Coronary artery (tissue), 2 donors: ENCODE measurements at regions not wholly inside any gene's neighbourhood (a gene's known extent, or its start where the extent isn't known, plus 50 kb on each side); places are given as distances from the start of the nearest gene placed in this dataset.

Experiments used
- DNase-seq: peaks from one replicate; pipeline ENCODE4 v3.0.0-alpha.2; 2017; ENCODE audit warnings: low spot score
- H3K27ac ChIP-seq, 2 donors: fragments of 200-600 bp; sonication (generic); one replicate each; pipeline ENCODE4 v1.5.1; 2016 to 2019
- H3K4me3 ChIP-seq: fragments of 200-600 bp; sonication (generic); 2 replicates; pipeline ENCODE4 v1.5.1; 2016; ENCODE audit warnings: mild to moderate bottlenecking, moderate library complexity
- TF ChIP-seq, protein P1 (sequence below): fragments of 200-600 bp; sonication (generic); IDR thresholded peaks from one replicate; pipeline ENCODE4 v1.5.1; 2019; ENCODE audit warnings: antibody characterized with exemption

DNA sequence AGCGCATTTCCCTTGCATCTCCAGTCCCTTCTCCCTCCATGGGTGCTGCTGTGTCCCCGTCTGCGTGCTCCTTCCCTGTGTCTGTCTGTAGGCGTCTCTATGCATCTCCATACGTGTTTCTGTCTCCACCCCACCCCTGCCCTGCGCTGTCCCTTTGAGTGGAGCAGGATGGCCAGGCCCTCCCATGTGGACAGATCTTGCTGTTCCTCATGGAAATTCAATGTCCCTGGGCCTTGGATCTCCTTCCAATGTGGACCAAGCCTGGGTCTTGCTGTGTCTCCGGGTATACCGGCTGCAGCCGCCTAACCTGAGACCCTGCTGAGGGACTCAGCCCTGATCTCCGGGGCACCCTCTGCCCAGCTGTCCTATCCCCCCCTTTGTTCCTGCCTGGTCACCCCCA, 172.7 kb downstream of the BMP7 start:
- no peak overlapping the region for H3K27ac ChIP-seq
- TF ChIP-seq, protein P1, sequence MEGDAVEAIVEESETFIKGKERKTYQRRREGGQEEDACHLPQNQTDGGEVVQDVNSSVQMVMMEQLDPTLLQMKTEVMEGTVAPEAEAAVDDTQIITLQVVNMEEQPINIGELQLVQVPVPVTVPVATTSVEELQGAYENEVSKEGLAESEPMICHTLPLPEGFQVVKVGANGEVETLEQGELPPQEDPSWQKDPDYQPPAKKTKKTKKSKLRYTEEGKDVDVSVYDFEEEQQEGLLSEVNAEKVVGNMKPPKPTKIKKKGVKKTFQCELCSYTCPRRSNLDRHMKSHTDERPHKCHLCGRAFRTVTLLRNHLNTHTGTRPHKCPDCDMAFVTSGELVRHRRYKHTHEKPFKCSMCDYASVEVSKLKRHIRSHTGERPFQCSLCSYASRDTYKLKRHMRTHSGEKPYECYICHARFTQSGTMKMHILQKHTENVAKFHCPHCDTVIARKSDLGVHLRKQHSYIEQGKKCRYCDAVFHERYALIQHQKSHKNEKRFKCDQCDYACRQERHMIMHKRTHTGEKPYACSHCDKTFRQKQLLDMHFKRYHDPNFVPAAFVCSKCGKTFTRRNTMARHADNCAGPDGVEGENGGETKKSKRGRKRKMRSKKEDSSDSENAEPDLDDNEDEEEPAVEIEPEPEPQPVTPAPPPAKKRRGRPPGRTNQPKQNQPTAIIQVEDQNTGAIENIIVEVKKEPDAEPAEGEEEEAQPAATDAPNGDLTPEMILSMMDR = no peak
- no peak overlapping the region for H3K4me3 ChIP-seq
- no peak for DNase-seq

DNA sequence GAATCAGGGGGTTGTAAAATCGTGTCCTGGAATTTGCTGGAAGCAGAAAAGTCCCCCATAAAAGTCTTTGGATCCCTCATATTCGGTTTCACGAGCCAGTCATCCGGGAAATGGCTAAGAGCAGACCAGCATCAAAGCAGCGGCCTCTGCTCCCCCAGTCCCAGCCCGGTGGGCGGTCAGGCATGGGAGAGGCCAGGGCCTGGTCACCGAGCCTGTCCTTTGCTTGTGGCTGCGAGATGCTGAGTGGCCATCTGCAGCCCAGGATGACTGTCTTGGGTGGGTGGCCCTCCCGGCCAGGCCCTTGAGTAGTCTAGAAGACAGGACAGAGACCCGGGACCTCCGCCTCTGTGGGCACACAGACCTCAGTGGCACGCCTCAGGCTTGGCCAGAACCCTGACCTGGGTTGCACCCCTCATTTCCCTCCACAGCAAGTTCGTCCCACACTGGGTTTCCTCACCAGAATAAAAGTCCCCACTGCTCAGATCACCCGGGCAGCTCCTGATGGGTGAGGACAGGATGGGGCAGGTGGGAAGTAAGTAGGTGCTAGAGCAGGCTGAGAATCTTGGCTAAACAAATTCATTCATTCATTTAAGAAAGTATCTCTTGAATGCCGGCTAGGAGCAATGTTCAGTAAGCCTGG, 172.1 kb downstream of the BMP7 start:
- H3K4me3 ChIP-seq = no peak overlapping the region
- no peak overlapping the region for H3K27ac ChIP-seq
- no peak for DNase-seq
- TF ChIP-seq, protein P1 = no peak

DNA sequence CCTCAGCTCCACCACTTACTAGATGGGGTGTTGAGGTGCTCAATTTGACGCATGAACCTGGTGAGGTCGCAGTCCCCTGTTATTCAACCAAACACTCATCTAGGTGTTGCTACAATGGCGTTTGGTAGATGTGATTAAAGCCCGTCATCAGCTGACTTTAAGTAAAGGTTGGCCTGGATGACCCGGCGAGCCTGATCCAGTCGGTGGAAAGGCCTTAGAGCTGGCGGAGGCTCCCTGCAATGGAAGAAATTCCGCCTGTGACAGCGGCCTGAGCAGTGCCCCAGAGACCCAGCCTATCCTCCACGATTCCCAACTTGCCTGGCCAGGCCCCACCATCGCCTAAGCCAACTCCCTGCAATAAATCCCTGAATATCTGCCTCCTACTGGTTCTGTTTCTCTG, 171.4 kb downstream of the BMP7 start:
- TF ChIP-seq, protein P1 = no peak
- no peak for DNase-seq
- Histone ChIP-seq H3K27ac (no peak overlapping the region), H3K4me3 (no peak overlapping the region)

DNA sequence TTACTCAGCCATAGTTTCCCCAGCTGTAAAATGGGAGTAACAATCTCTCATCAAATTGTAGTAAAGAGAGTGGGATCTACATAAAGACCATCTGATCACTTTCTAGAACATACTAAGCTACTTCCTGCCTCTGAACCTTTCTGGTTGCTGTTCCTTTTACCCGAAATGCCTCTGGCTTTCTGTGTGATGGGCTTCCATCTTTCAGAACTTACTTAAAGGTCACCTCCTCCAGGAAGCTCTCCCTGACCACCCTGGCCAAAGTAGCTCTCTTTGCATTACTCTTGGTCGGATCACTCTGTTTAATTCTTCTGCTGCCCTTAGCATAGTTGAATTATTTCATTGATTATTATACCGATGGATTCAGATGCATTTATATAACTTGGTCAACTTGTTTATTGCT, 171.0 kb downstream of the BMP7 start:
- H3K27ac ChIP-seq = no peak overlapping the region
- TF ChIP-seq, protein P1 = no peak
- DNase-seq = no peak
- no peak overlapping the region for H3K4me3 ChIP-seq

DNA sequence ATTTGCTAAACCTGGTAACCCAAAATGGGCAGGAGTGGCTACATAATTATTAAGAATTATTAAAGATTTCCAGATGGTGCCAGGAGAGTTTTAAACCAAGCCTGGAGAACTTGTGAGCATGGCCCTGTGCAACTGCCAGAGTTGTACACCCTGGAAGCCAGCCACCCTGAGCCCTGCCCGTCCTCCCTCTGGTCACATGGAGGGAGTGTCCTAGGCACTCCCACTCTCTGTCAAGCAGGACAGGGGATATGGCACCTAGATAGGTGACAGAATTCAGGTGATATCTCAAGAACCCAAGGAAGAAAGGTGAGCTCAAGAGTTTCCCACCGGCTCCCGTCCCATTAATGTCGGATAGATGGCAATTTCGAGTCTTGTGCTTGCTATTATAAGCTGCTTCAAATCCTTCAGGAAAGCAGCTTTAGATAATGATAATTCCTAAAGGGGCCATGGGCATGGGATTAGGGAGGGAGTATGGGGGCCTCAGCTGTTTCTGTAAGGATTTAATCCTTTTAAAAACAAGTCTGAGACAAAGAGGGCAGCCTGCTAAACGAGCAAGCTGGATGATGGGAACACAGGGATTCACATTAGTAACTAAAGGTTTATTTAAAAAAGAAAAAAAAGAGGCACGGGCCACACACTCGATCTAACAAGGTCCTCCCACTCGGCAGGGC, 169.1 kb downstream of the BMP7 start:
- Histone ChIP-seq H3K4me3 (no peak overlapping the region), H3K27ac (no peak overlapping the region)
- DNase-seq = no peak
- TF ChIP-seq, protein P1 = no peak

DNA sequence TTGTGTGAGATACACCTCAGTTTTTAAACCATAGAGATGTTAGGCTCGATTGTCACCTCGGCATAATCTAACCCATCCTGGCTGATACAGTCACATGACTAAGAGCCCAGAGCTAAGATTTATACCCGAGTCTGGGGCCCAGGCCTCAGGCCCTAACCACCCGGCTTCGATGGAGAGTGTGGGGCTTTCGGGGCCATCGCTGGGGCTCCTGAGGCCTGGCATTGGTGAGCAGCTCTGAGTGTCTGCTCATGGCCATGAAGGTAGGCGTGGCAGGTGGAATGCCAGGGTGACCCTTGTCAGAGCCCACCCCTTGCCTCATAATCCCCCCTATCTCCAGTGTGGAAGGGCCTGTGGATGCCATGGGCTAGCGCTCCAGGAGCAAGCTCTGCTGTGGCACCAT, 164.3 kb downstream of the BMP7 start:
- TF ChIP-seq, protein P1 = no peak
- Histone ChIP-seq H3K4me3 (no peak overlapping the region), H3K27ac (no peak overlapping the region)
- DNase-seq = no peak

DNA sequence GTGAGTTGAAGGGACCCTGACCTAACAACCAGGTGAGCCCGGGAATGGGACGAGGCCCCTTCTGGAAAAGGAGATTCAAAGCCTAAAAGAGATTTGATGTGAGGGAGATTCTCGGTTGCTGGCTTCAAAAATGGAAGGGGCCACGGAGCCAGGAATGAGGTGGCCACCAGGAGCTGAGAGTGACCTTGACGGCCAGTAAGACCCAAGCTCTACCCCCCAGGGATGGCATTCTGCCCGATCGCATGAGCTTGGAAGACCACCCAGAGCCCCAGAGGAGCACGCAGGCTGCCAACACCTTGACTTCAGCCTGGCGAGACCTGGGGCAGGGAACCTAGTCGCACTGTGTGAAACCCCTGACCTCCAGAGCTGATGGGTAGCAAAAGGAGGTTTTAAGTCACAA, 163.9 kb downstream of the BMP7 start:
- TF ChIP-seq, protein P1 = no peak
- Histone ChIP-seq H3K4me3 (no peak overlapping the region), H3K27ac (no peak overlapping the region)
- DNase-seq = no peak
